ENCODE measurements at regions not wholly inside any gene's neighbourhood (a gene's known extent, or its start where the extent isn't known, plus 50 kb on each side); places are given as distances from the start of the nearest gene placed in this dataset.
"Not testable (repeated sequence)": the region's sequence is repeated elsewhere in the genome, so short reads cannot be mapped to it uniquely, and the experiment has no call there.

- DNase-seq: no peak
Measured at GRCh38 chrX:40530509-40530908, 50.3 kb upstream of the ATP6AP2 start.

- DNase-seq: no peak
Measured at GRCh38 chrX:40527543-40527942, 53.2 kb upstream of the ATP6AP2 start.

GRCh38 chrX:40526412-40526811, 54.4 kb upstream of the ATP6AP2 start:
- DNase-seq: no peak

- not testable (repeated sequence) for DNase-seq
Measured at GRCh38 chrX:40525901-40526300, 54.9 kb upstream of the ATP6AP2 start.

- no peak for DNase-seq
Measured at GRCh38 chrX:40524423-40524822, 56.3 kb upstream of the ATP6AP2 start.

- DNase-seq: no peak
Measured at GRCh38 chrX:40523852-40524251, 56.9 kb upstream of the ATP6AP2 start.

- DNase-seq: no peak
Measured at GRCh38 chrX:40521868-40522450, 58.8 kb upstream of the ATP6AP2 start.

GRCh38 chrX:40514376-40514775, 66.4 kb upstream of the ATP6AP2 start:
- DNase-seq: no peak

GRCh38 chrX:40513835-40514234, 66.9 kb upstream of the ATP6AP2 start:
- DNase-seq: no peak

GRCh38 chrX:40513012-40513411, 67.8 kb upstream of the ATP6AP2 start:
- no peak for DNase-seq

GRCh38 chrX:40511258-40511657, 69.5 kb upstream of the ATP6AP2 start:
- no peak for DNase-seq

GRCh38 chrX:40508560-40508959, 72.2 kb upstream of the ATP6AP2 start:
- DNase-seq: no peak

- DNase-seq: no peak
Measured at GRCh38 chrX:40506201-40506985, 74.4 kb upstream of the ATP6AP2 start.

GRCh38 chrX:40504801-40505605, 75.8 kb upstream of the ATP6AP2 start:
- DNase-seq: no peak

GRCh38 chrX:40503094-40503493, 77.7 kb upstream of the ATP6AP2 start:
- DNase-seq: no peak

GRCh38 chrX:40502688-40503087, 78.1 kb upstream of the ATP6AP2 start:
- no peak for DNase-seq

- no peak for DNase-seq
Measured at GRCh38 chrX:40501164-40501855, 79.5 kb upstream of the ATP6AP2 start.

GRCh38 chrX:40496728-40497127, 84.0 kb upstream of the ATP6AP2 start:
- DNase-seq: no peak

- no peak for DNase-seq
Measured at GRCh38 chrX:40495659-40496058, 85.1 kb upstream of the ATP6AP2 start.

- DNase-seq: no peak
Measured at GRCh38 chrX:40494005-40494404, 86.8 kb upstream of the ATP6AP2 start.

GRCh38 chrX:40488296-40488695, 92.5 kb upstream of the ATP6AP2 start:
- DNase-seq: no peak

GRCh38 chrX:40485973-40486372, 94.8 kb upstream of the ATP6AP2 start:
- no peak for DNase-seq

GRCh38 chrX:40485102-40485826, 95.5 kb upstream of the ATP6AP2 start:
- DNase-seq: no peak

Data from NCI-H187 (cell line).